Left lung (tissue), 4 donors: ENCODE measurements at regions not wholly inside any gene's neighbourhood (a gene's known extent, or its start where the extent isn't known, plus 50 kb on each side); places are given as distances from the start of the nearest gene placed in this dataset.

Experiments
- ATAC-seq: fragments of 200-7000 bp; cut with Tn5 transposase; one replicate; pipeline ENCODE4 v1.9.1; 2020; ENCODE audit warnings: moderate library complexity
- DNase-seq, 4 donors: peaks; one replicate each; pipeline ENCODE4 v3.0.0-alpha.2; 2013 to 2020
- H3K27ac ChIP-seq, 2 donors: fragments of 200-600 bp; sonication (generic) in 1 of 2; one replicate each; pipeline versions ENCODE4 v1.5.0 to v1.8.0; 2020 to 2021
- H3K27me3 ChIP-seq, 2 donors: fragments of 200-600 bp; sonication (generic) in 1 of 2; one replicate each; pipeline versions ENCODE4 v1.5.0 to v1.8.0; 2020 to 2021
- H3K36me3 ChIP-seq, 2 donors: fragments of 200-600 bp; sonication (generic) in 1 of 2; one replicate each; pipeline versions ENCODE4 v1.5.0 to v1.8.0; 2020 to 2021
- H3K4me1 ChIP-seq, 2 donors: fragments of 200-600 bp; one replicate each; pipeline ENCODE4 v1.8.0; 2021
- H3K4me3 ChIP-seq, 2 donors: fragments of 200-600 bp; sonication (generic) in 1 of 2; one replicate each; pipeline versions ENCODE4 v1.5.0 to v1.8.0; 2020 to 2021; ENCODE audit warnings: mild to moderate bottlenecking in 1 of 2
- H3K9me3 ChIP-seq, 2 donors: fragments of 200-600 bp; sonication (generic) in 1 of 2; one replicate each; pipeline versions ENCODE4 v1.5.0 to v1.8.0; 2020 to 2021
- CTCF ChIP-seq, 2 donors: fragments of 200-600 bp; sonication (generic) in 1 of 2; IDR thresholded peaks; one replicate each; pipeline versions ENCODE4 v1.5.0 to v1.8.0; 2021; ENCODE audit warnings: antibody characterized with exemption in 2 of 2
- intact Hi-C, 2 donors: fragments of 100-400 bp; cut with DNase I; formaldehyde crosslinking; loops; one replicate each; pipeline versions ENCODE4 v1.11.2 to v1.14.2; 2022
- donor health status: DM: no; HTN: yes; CAD: no.
- donor health status: DM: no; HTN: no; CAD: no.

- Histone ChIP-seq H3K27me3 (no peaks in the 10 kb centered on the region), H3K4me1 (no peaks in the 10 kb centered on the region)
- intact Hi-C loops: no loop called here
These were observed 618.7 kb upstream of the CDH6 start for GRCh38 chr5:30574761-30575160.

GRCh38 chr5:30572279-30572678 is 621.2 kb upstream of the CDH6 start:
- Histone ChIP-seq H3K4me1 (no peaks in the 10 kb centered on the region), H3K4me3 (no peak overlapping the region), H3K27ac (no peak overlapping the region), H3K9me3 (peaks cover 0 to 5% of the 10 kb centered on the region in 2 donors), H3K36me3 (no peaks in the 10 kb centered on the region), H3K27me3 (no peaks in the 10 kb centered on the region)
- DNase-seq: no peak
- ATAC-seq: no peak
- intact Hi-C loops: no loop called here
- TF ChIP-seq CTCF (IDR thresholded peaks at IDR 0.05): no peak

More at GRCh38 chr5:30574761-30575160, 618.7 kb upstream of the CDH6 start:
- ATAC-seq (no peak), DNase-seq (no peak)
- no peaks in the 10 kb centered on the region for H3K36me3 ChIP-seq
- no peak overlapping the region for H3K4me3 ChIP-seq
- TF ChIP-seq CTCF (IDR thresholded peaks at IDR 0.05): no peak
- peaks cover 0 to 5% of the 10 kb centered on the region in 2 donors for H3K9me3 ChIP-seq
- H3K27ac ChIP-seq: no peak overlapping the region

- H3K4me1 ChIP-seq: no peaks in the 10 kb centered on the region
- DNase-seq (no peak), ATAC-seq (no peak)
- H3K4me3 ChIP-seq: no peak overlapping the region
- no peaks in the 10 kb centered on the region for H3K27me3 ChIP-seq
- no peak overlapping the region for H3K27ac ChIP-seq
- intact Hi-C loops: no loop called here
- no peak for TF ChIP-seq CTCF (IDR thresholded peaks at IDR 0.05)
- H3K9me3 ChIP-seq: peaks cover 0 to 10% of the 10 kb centered on the region in 2 donors
- H3K36me3 ChIP-seq: no peaks in the 10 kb centered on the region
These were observed 631.7 kb upstream of the CDH6 start for GRCh38 chr5:30561771-30562170.

GRCh38 chr5:30551618-30552017 is 641.9 kb upstream of the CDH6 start:
- H3K36me3 ChIP-seq: no peaks in the 10 kb centered on the region
- H3K27me3 ChIP-seq: no peaks in the 10 kb centered on the region
- DNase-seq (no peak), ATAC-seq (no peak)
- no peak overlapping the region for H3K4me3 ChIP-seq
- H3K4me1 ChIP-seq: no peaks in the 10 kb centered on the region
- H3K27ac ChIP-seq: no peak overlapping the region
- TF ChIP-seq CTCF (IDR thresholded peaks at IDR 0.05): no peak
- H3K9me3 ChIP-seq: no peaks in the 10 kb centered on the region
- intact Hi-C loops: no loop called here

- DNase-seq (no peak), ATAC-seq (no peak)
- Histone ChIP-seq H3K4me3 (no peak overlapping the region), H3K36me3 (no peaks in the 10 kb centered on the region), H3K4me1 (no peaks in the 10 kb centered on the region), H3K27ac (no peak overlapping the region), H3K9me3 (no peaks in the 10 kb centered on the region), H3K27me3 (no peaks in the 10 kb centered on the region)
- intact Hi-C loops: no loop called here
- no peak for TF ChIP-seq CTCF (IDR thresholded peaks at IDR 0.05)
These were observed 644.7 kb upstream of the CDH6 start for GRCh38 chr5:30548580-30549305.
